Lung (tissue), 11 donors: ENCODE measurements at regions not wholly inside any gene's neighbourhood (a gene's known extent, or its start where the extent isn't known, plus 50 kb on each side); places are given as distances from the start of the nearest gene placed in this dataset.
"Not testable (repeated sequence)": the region's sequence is repeated elsewhere in the genome, so short reads cannot be mapped to it uniquely, and the experiment has no call there.

Experiments
- ATAC-seq: fragments of 200-7000 bp; cut with Tn5 transposase; one replicate; pipeline ENCODE4 v1.9.1; 2020; ENCODE audit warnings: moderate number of reproducible peaks; ENCODE audit not compliant: insufficient read depth, low FRiP score
- DNase-seq, 3 donors: peaks; one replicate each; pipeline ENCODE4 v3.0.0-alpha.2; 2013 to 2017
- H3K27ac ChIP-seq, 2 donors: one replicate each; pipeline ENCODE4 v1.5.1; 2013; ENCODE audit warnings: mild to moderate bottlenecking in 2 of 2, moderate library complexity in 2 of 2, control low read depth in 1 of 2, inconsistent platforms in 1 of 2, low read depth in 1 of 2, low read length in 1 of 2
- H3K27me3 ChIP-seq, 3 donors: one replicate each; pipeline ENCODE4 v1.5.1; 2013; ENCODE audit warnings: low read length in 2 of 3; ENCODE audit not compliant: control insufficient read depth in 3 of 3, insufficient read depth in 3 of 3
- H3K36me3 ChIP-seq, 4 donors: one replicate each; pipeline ENCODE4 v1.5.1; 2013; ENCODE audit warnings: low read length in 4 of 4, mild to moderate bottlenecking in 1 of 4, moderate library complexity in 1 of 4; ENCODE audit not compliant: control insufficient read depth in 4 of 4, insufficient read depth in 4 of 4
- H3K4me1 ChIP-seq, 5 donors: one replicate each; pipeline ENCODE4 v1.5.1; 2013; ENCODE audit warnings: low read length in 5 of 5, mild to moderate bottlenecking in 2 of 5, moderate library complexity in 1 of 5; ENCODE audit not compliant: control insufficient read depth in 5 of 5, insufficient read depth in 5 of 5
- H3K4me3 ChIP-seq: one replicate; pipeline ENCODE4 v1.5.1; 2013; ENCODE audit warnings: mild to moderate bottlenecking, control low read depth, moderate library complexity
- H3K9ac ChIP-seq, 2 donors: one replicate each; pipeline ENCODE4 v1.5.1; 2013; ENCODE audit warnings: low read length in 2 of 2, control low read depth in 1 of 2; ENCODE audit not compliant: insufficient read depth in 1 of 2
- H3K9me3 ChIP-seq, 4 donors: one replicate each; pipeline ENCODE4 v1.5.1; 2013; ENCODE audit warnings: low read length in 3 of 4, mild to moderate bottlenecking in 1 of 4, moderate library complexity in 1 of 4; ENCODE audit not compliant: control insufficient read depth in 4 of 4, insufficient read depth in 3 of 4
- CTCF ChIP-seq: IDR thresholded peaks from 2 replicates; pipeline ENCODE4 v1.5.1; 2012; ENCODE audit warnings: mild to moderate bottlenecking; ENCODE audit errors: control extremely low read depth, extremely low read depth
- WGBS, 2 donors: extraction: QIAGEN DNeasy Blood & Tissue Kit; methylation state at CpG; one replicate each; pipeline ENCODE4 v1.1.7; 2013; 5-methylcytosine and 5-hydroxymethylcytosine counted together
- donor health status: control.
- donor health status: control.
- donor health status: Bipolar disorder and iron deficiency.
- donor health status: healthy.
- donor health status: DM: yes; HTN: yes; CAD: no.

GRCh38 chrY:7320751-7321150 lies 409.2 kb upstream of the AMELY start:
- H3K9ac ChIP-seq = no peak overlapping the region
- no peak for DNase-seq
- 71% methylated on average over 5 of the region's 5 CpGs; no CpG with 5 or more reads in 1 of the 2 donors for WGBS, 2 donors
- H3K4me3 ChIP-seq = no peak overlapping the region
- peaks cover 0 to 10% (median 0%) of the 10 kb centered on the region in 5 donors for H3K4me1 ChIP-seq
- no peak for ATAC-seq
- H3K9me3 ChIP-seq = no peaks in the 10 kb centered on the region
- H3K36me3 ChIP-seq = no peaks in the 10 kb centered on the region
- TF ChIP-seq CTCF = no peak
- no peaks in the 10 kb centered on the region for H3K27me3 ChIP-seq
- no peak overlapping the region for H3K27ac ChIP-seq

- H3K36me3 ChIP-seq, H3K9ac ChIP-seq, H3K4me3 ChIP-seq, ATAC-seq, H3K27me3 ChIP-seq, H3K27ac ChIP-seq, DNase-seq, H3K9me3 ChIP-seq: not testable (repeated sequence)
- WGBS, 2 donors = 53% methylated on average over 2 of the region's 4 CpGs; no CpG with 5 or more reads in 1 of the 2 donors
- peaks cover 0 to 10% (median 0%) of the 10 kb centered on the region in 5 donors for H3K4me1 ChIP-seq
Measured at GRCh38 chrY:7320171-7320570, 408.6 kb upstream of the AMELY start.

GRCh38 chrY:7318122-7318521 lies 406.6 kb upstream of the AMELY start:
- H3K27me3 ChIP-seq = no peaks in the 10 kb centered on the region
- ATAC-seq = no peak

GRCh38 chrY:7317571-7317970 lies 406.0 kb upstream of the AMELY start:
- 9% methylated on average over 1 of the region's 3 CpGs; no CpG with 5 or more reads in 1 of the 2 donors for WGBS, 2 donors
- Histone ChIP-seq H3K9me3 (no peaks in the 10 kb centered on the region), H3K27ac (no peak overlapping the region), H3K36me3 (peaks cover 0 to under 1% (median 0%) of the 10 kb centered on the region in 4 donors), H3K4me1 (peaks cover 0 to 10% (median 0%) of the 10 kb centered on the region in 5 donors), H3K4me3 (no peak overlapping the region), H3K9ac (no peak overlapping the region), H3K27me3 (no peaks in the 10 kb centered on the region)
- no peak for TF ChIP-seq CTCF
- ATAC-seq (no peak), DNase-seq (no peak)

More at GRCh38 chrY:7318122-7318521, 406.6 kb upstream of the AMELY start:
- 90% methylated on average over 5 of the region's 5 CpGs; no CpG with 5 or more reads in 1 of the 2 donors for WGBS, 2 donors
- no peak for TF ChIP-seq CTCF
- H3K9ac ChIP-seq = no peak overlapping the region
- peaks cover 0 to 10% (median 0%) of the 10 kb centered on the region in 5 donors for H3K4me1 ChIP-seq
- H3K27ac ChIP-seq = no peak overlapping the region
- H3K4me3 ChIP-seq = no peak overlapping the region
- H3K36me3 ChIP-seq = no peaks in the 10 kb centered on the region
- no peaks in the 10 kb centered on the region for H3K9me3 ChIP-seq
- no peak for DNase-seq
